ENCODE measurements at regions not wholly inside any gene's neighbourhood (a gene's known extent, or its start where the extent isn't known, plus 50 kb on each side); places are given as distances from the start of the nearest gene placed in this dataset.

GRCh38 chr5:163366757-163367156 lies 70.6 kb upstream of the CCNG1 start:
- Histone ChIP-seq H3K27ac (no peak overlapping the region), H3K9ac (no peak overlapping the region), H3K4me1 (no peaks in the 10 kb centered on the region), H3K4me2 (no peak overlapping the region), H3K9me3 (peaks cover 16% of the 10 kb centered on the region), H3K36me3 (no peaks in the 10 kb centered on the region), H4K20me1 (no peaks in the 10 kb centered on the region), H3K4me3 (no peak overlapping the region), H3K27me3 (no peaks in the 10 kb centered on the region)
- TF ChIP-seq Cebpa-rat (IDR thresholded peaks at IDR 0.05): no peak

- peaks cover 6% of the 10 kb centered on the region for H3K9me3 ChIP-seq
- H3K4me1 ChIP-seq: no peaks in the 10 kb centered on the region
- no peak for TF ChIP-seq Cebpa-rat (IDR thresholded peaks at IDR 0.05)
- H3K27me3 ChIP-seq: no peaks in the 10 kb centered on the region
- no peak overlapping the region for H3K27ac ChIP-seq
- H3K36me3 ChIP-seq: no peaks in the 10 kb centered on the region
- no peak overlapping the region for H3K4me2 ChIP-seq
- no peak overlapping the region for H3K4me3 ChIP-seq
- no peak overlapping the region for H3K9ac ChIP-seq
- no peaks in the 10 kb centered on the region for H4K20me1 ChIP-seq
Observed at GRCh38 chr5:163369776-163370385, 67.5 kb upstream of the CCNG1 start.

GRCh38 chr5:163373436-163374084 lies 63.8 kb upstream of the CCNG1 start:
- Histone ChIP-seq H4K20me1 (no peaks in the 10 kb centered on the region), H3K9ac (no peak overlapping the region), H3K9me3 (no peaks in the 10 kb centered on the region), H3K4me2 (no peak overlapping the region), H3K4me3 (no peak overlapping the region), H3K27ac (no peak overlapping the region), H3K4me1 (no peaks in the 10 kb centered on the region), H3K27me3 (no peaks in the 10 kb centered on the region), H3K36me3 (no peaks in the 10 kb centered on the region)
- TF ChIP-seq Cebpa-rat (IDR thresholded peaks at IDR 0.05): no peak

GRCh38 chr5:163377982-163378381 lies 59.4 kb upstream of the CCNG1 start:
- no peak for TF ChIP-seq Cebpa-rat (IDR thresholded peaks at IDR 0.05)
- H3K4me2 ChIP-seq: no peak overlapping the region
- no peaks in the 10 kb centered on the region for H4K20me1 ChIP-seq
- no peak overlapping the region for H3K9ac ChIP-seq
- H3K36me3 ChIP-seq: no peaks in the 10 kb centered on the region
- H3K27ac ChIP-seq: no peak overlapping the region
- H3K4me3 ChIP-seq: no peak overlapping the region
- no peaks in the 10 kb centered on the region for H3K9me3 ChIP-seq
- H3K4me1 ChIP-seq: no peaks in the 10 kb centered on the region
- no peaks in the 10 kb centered on the region for H3K27me3 ChIP-seq

- Histone ChIP-seq H3K27ac (no peak overlapping the region), H3K4me2 (no peak overlapping the region)
Observed at GRCh38 chr5:163379298-163380155, 57.9 kb upstream of the CCNG1 start.

GRCh38 chr5:163381832-163382231 lies 55.6 kb upstream of the CCNG1 start:
- H3K4me1 ChIP-seq: no peaks in the 10 kb centered on the region
- H3K4me2 ChIP-seq: no peak overlapping the region
- no peak for TF ChIP-seq Cebpa-rat (IDR thresholded peaks at IDR 0.05)
- H3K27ac ChIP-seq: no peak overlapping the region
- no peak overlapping the region for H3K9ac ChIP-seq
- no peaks in the 10 kb centered on the region for H3K36me3 ChIP-seq
- no peak overlapping the region for H3K4me3 ChIP-seq
- H4K20me1 ChIP-seq: no peaks in the 10 kb centered on the region
- no peaks in the 10 kb centered on the region for H3K27me3 ChIP-seq
- H3K9me3 ChIP-seq: no peaks in the 10 kb centered on the region

More at GRCh38 chr5:163379298-163380155, 57.9 kb upstream of the CCNG1 start:
- Histone ChIP-seq H3K9ac (no peak overlapping the region), H3K9me3 (no peaks in the 10 kb centered on the region), H3K4me1 (no peaks in the 10 kb centered on the region), H3K4me3 (no peak overlapping the region), H3K36me3 (no peaks in the 10 kb centered on the region), H4K20me1 (no peaks in the 10 kb centered on the region), H3K27me3 (no peaks in the 10 kb centered on the region)
- no peak for TF ChIP-seq Cebpa-rat (IDR thresholded peaks at IDR 0.05)

GRCh38 chr5:163383754-163384153 lies 53.6 kb upstream of the CCNG1 start:
- no peak overlapping the region for H3K4me2 ChIP-seq
- no peaks in the 10 kb centered on the region for H3K4me1 ChIP-seq
- no peak for TF ChIP-seq Cebpa-rat (IDR thresholded peaks at IDR 0.05)
- H3K4me3 ChIP-seq: no peak overlapping the region
- no peaks in the 10 kb centered on the region for H3K36me3 ChIP-seq
- H4K20me1 ChIP-seq: no peaks in the 10 kb centered on the region
- H3K27ac ChIP-seq: no peak overlapping the region
- H3K9me3 ChIP-seq: peaks cover 7% of the 10 kb centered on the region; the same call in 1 of the 2 replicates
- H3K9ac ChIP-seq: no peak overlapping the region
- no peaks in the 10 kb centered on the region for H3K27me3 ChIP-seq

- no peaks in the 10 kb centered on the region for H4K20me1 ChIP-seq
- H3K4me2 ChIP-seq: no peak overlapping the region
- peaks cover 7% of the 10 kb centered on the region; the same call in 1 of the 2 replicates for H3K9me3 ChIP-seq
- H3K36me3 ChIP-seq: no peaks in the 10 kb centered on the region
- no peak overlapping the region for H3K4me3 ChIP-seq
- H3K27ac ChIP-seq: no peak overlapping the region
- no peaks in the 10 kb centered on the region for H3K27me3 ChIP-seq
- no peaks in the 10 kb centered on the region for H3K4me1 ChIP-seq
- H3K9ac ChIP-seq: no peak overlapping the region
- TF ChIP-seq Cebpa-rat (IDR thresholded peaks at IDR 0.05): no peak
Observed at GRCh38 chr5:163384669-163385068, 52.7 kb upstream of the CCNG1 start.

GRCh38 chr5:163385271-163385670 lies 52.1 kb upstream of the CCNG1 start:
- no peak overlapping the region for H3K4me2 ChIP-seq
- no peaks in the 10 kb centered on the region for H4K20me1 ChIP-seq
- H3K36me3 ChIP-seq: no peaks in the 10 kb centered on the region
- peaks cover 8% of the 10 kb centered on the region; the same call in 1 of the 2 replicates for H3K9me3 ChIP-seq
- H3K27me3 ChIP-seq: no peaks in the 10 kb centered on the region
- TF ChIP-seq Cebpa-rat (IDR thresholded peaks at IDR 0.05): no peak
- no peak overlapping the region for H3K9ac ChIP-seq
- no peaks in the 10 kb centered on the region for H3K4me1 ChIP-seq
- no peak overlapping the region for H3K4me3 ChIP-seq
- no peak overlapping the region for H3K27ac ChIP-seq

- no peak overlapping the region for H3K4me3 ChIP-seq
Observed at GRCh38 chr5:163385824-163386223, 51.6 kb upstream of the CCNG1 start.

More at GRCh38 chr5:163385824-163386223, 51.6 kb upstream of the CCNG1 start:
- H4K20me1 ChIP-seq: no peaks in the 10 kb centered on the region
- no peak overlapping the region for H3K9ac ChIP-seq
- H3K36me3 ChIP-seq: no peaks in the 10 kb centered on the region
- TF ChIP-seq Cebpa-rat (IDR thresholded peaks at IDR 0.05): no peak
- peaks cover 10% of the 10 kb centered on the region; the same call in 1 of the 2 replicates for H3K9me3 ChIP-seq
- H3K27ac ChIP-seq: no peak overlapping the region
- no peaks in the 10 kb centered on the region for H3K27me3 ChIP-seq
- no peak overlapping the region for H3K4me2 ChIP-seq
- no peaks in the 10 kb centered on the region for H3K4me1 ChIP-seq
